Body of pancreas (tissue), 4 donors: ENCODE measurements at regions not wholly inside any gene's neighbourhood (a gene's known extent, or its start where the extent isn't known, plus 50 kb on each side); places are given as distances from the start of the nearest gene placed in this dataset.

Source experiments
- ATAC-seq: fragments of 150-250 bp; one replicate; pipeline ENCODE4 v1.9.1; 2016
- DNase-seq, 4 donors: peaks; one replicate each; pipeline ENCODE4 v3.0.0-alpha.2; 2019
- H3K27ac ChIP-seq, 4 donors: fragments of 200-600 bp; sonication (generic); 1 replicate in 3 of 4; 2 replicates in 1 of 4; pipeline versions ENCODE4 v1.5.1 to v1.6.1; 2016 to 2019; ENCODE audit warnings: mild to moderate bottlenecking in 1 of 4, mixed read lengths in 1 of 4, moderate library complexity in 1 of 4
- H3K27me3 ChIP-seq, 2 donors: fragments of 200-600 bp; sonication (generic); one replicate each; pipeline ENCODE4 v1.6.0; 2016; ENCODE audit warnings: mild to moderate bottlenecking in 1 of 2
- H3K36me3 ChIP-seq, 2 donors: fragments of 200-600 bp; sonication (generic); replicated peaks in 1 of 2; 2 replicates each; pipeline ENCODE4 v1.5.1; 2016; ENCODE audit warnings: low read depth in 2 of 2; ENCODE audit not compliant: insufficient read depth in 1 of 2
- H3K4me1 ChIP-seq: fragments of 200-600 bp; sonication (generic); one replicate; pipeline ENCODE4 v1.6.0; 2016
- H3K4me3 ChIP-seq, 2 donors: fragments of 200-600 bp; sonication (generic); 1 replicate in 1 of 2; 2 replicates in 1 of 2; pipeline ENCODE4 v1.5.1; 2016 to 2019
- H3K9me3 ChIP-seq, 3 donors: fragments of 200-600 bp; sonication (generic); 1 replicate in 2 of 3; 2 replicates in 1 of 3; pipeline ENCODE4 v1.5.1; 2016
- POLR2A ChIP-seq, 3 donors: fragments of 450-650 bp; IDR thresholded peaks; one replicate each; pipeline ENCODE4 v1.6.1; 2016; ENCODE audit warnings: antibody characterized with exemption in 3 of 3, mild to moderate bottlenecking in 2 of 3
- whole genome bisulfite sequencing, 2 donors: methylation state at CpG; one replicate each; pipeline ENCODE4 v1.1.5; 2017; 5-methylcytosine and 5-hydroxymethylcytosine counted together
- intact Hi-C: fragments of 100-400 bp; cut with DNase I; formaldehyde crosslinking; loops from one replicate; pipeline ENCODE4 v1.15.1; 2023
- TF ChIP-seq, protein P1 (sequence below), 7 experiments: fragments of 450-650 bp in 4 of 7; fragments of 200-600 bp in 3 of 7; sonication (generic) in 3 of 7; IDR thresholded peaks; one replicate each; pipeline ENCODE4 v1.5.1; 2016 to 2019; ENCODE audit warnings: antibody characterized with exemption in 7 of 7

DNA sequence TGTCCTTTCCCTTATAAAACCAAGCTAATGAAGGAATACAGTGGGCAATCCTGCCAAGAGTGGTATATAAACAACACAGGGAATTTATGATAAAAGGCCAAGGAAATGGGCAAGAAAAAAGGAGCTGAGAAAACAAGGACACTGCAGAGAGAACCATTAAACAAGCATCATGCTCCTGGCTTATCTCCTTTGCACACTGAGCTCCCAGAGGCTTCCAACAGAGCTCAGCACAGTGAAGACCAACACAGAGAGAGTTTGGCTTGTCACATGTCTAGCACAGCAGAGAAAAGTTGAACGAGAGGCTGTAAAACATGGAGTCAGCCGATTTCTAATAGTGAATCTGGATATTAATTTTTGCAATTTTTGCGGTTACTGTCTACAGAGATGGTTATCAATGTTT lies 68.0 kb upstream of the KLF7 start:
- intact Hi-C loops = no loop called here
- 35 to 46% methylated on average over 3 of the region's 3 CpGs for WGBS, 2 donors
- no peak overlapping the region for H3K4me3 ChIP-seq
- no peaks in the 10 kb centered on the region for H3K4me1 ChIP-seq
- H3K27ac ChIP-seq = no peak overlapping the region
- H3K27me3 ChIP-seq = no peaks in the 10 kb centered on the region
- DNase-seq = no peak
- no peaks in the 10 kb centered on the region for H3K36me3 ChIP-seq
- no peaks in the 10 kb centered on the region for H3K9me3 ChIP-seq
- TF ChIP-seq, protein P1, sequence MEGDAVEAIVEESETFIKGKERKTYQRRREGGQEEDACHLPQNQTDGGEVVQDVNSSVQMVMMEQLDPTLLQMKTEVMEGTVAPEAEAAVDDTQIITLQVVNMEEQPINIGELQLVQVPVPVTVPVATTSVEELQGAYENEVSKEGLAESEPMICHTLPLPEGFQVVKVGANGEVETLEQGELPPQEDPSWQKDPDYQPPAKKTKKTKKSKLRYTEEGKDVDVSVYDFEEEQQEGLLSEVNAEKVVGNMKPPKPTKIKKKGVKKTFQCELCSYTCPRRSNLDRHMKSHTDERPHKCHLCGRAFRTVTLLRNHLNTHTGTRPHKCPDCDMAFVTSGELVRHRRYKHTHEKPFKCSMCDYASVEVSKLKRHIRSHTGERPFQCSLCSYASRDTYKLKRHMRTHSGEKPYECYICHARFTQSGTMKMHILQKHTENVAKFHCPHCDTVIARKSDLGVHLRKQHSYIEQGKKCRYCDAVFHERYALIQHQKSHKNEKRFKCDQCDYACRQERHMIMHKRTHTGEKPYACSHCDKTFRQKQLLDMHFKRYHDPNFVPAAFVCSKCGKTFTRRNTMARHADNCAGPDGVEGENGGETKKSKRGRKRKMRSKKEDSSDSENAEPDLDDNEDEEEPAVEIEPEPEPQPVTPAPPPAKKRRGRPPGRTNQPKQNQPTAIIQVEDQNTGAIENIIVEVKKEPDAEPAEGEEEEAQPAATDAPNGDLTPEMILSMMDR (IDR thresholded peaks at IDR 0.05) = no peak
- no peak for TF ChIP-seq POLR2A (IDR thresholded peaks at IDR 0.05)
- no peak for ATAC-seq

DNA sequence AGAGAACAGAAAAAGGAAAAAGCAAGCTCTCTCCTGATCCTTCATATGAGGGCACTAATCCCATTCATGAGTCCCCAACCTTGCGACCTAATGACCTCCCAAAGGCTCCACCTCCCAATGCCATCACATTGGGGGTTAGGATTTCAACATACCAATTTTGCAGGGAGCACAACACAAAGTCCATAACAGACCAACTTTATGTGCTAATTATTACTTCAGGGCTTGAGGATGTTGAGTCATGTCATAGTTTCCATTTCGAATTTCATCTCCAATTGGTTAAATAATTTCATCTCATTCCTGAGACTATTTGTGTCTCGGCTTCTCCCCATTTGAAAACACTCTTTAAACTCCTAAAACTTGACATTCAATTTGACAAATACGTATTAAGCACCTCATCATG lies 69.9 kb upstream of the KLF7 start:
- intact Hi-C loops = no loop called here
- Histone ChIP-seq H3K27me3 (no peaks in the 10 kb centered on the region), H3K36me3 (no peaks in the 10 kb centered on the region), H3K4me3 (no peak overlapping the region), H3K9me3 (no peaks in the 10 kb centered on the region), H3K4me1 (no peaks in the 10 kb centered on the region), H3K27ac (no peak overlapping the region)
- 59 to 61% methylated on average over 4 of the region's 4 CpGs for whole genome bisulfite sequencing, 2 donors
- no peak for ATAC-seq
- no peak for DNase-seq
- TF ChIP-seq, protein P1 (IDR thresholded peaks at IDR 0.05) = no peak
- no peak for TF ChIP-seq POLR2A (IDR thresholded peaks at IDR 0.05)

DNA sequence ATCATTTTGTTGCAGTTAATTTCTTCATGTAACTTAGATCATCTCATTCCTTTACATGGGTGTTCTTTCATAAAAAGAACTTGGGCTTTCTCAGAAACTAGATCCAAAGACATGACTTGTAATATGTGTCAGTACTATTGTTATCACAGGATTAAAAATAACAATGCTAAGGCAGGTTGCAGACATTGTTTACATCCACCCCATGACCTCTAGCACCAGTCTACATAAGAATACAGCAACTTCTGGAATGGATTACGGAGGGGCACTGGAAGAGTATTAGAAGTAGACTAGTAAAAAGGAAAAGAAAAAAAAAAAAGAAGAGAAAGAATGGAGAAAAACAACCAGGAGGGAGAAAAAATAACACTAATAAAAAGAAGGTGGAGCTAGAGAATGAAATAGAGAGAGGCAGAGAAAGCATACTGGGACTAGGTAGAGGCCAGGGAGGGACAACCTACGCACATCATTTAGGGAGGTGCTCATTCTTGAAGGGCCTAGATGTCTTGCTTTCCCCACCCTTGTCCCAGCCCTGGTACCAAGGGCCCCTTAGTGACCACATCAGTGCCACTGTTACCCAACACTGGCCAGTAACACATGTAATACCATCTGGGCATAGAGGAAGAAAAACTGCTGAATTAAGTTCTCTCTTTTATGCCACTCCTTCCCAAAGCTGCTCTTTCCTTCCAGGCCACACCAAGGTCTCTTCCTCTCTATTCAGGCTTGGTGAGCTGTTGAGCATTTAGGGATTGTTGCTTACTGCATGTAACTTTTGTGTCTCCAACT lies 70.6 kb upstream of the KLF7 start:
- no peak for ATAC-seq
- WGBS, 2 donors = 78 to 90% methylated on average over 2 of the region's 2 CpGs
- intact Hi-C loops = no loop called here
- no peaks in the 10 kb centered on the region for H3K4me1 ChIP-seq
- H3K9me3 ChIP-seq = no peaks in the 10 kb centered on the region
- peak overlapping the region in 1 of 4 donors; percentile 28 for H3K27ac ChIP-seq
- no peaks in the 10 kb centered on the region for H3K36me3 ChIP-seq
- H3K4me3 ChIP-seq = no peak overlapping the region
- peak in 1 of 4 donors; percentile 56 for DNase-seq
- no peaks in the 10 kb centered on the region for H3K27me3 ChIP-seq
- TF ChIP-seq, protein P1 (IDR thresholded peaks at IDR 0.05) = no peak
- TF ChIP-seq POLR2A (IDR thresholded peaks at IDR 0.05) = no peak

DNA sequence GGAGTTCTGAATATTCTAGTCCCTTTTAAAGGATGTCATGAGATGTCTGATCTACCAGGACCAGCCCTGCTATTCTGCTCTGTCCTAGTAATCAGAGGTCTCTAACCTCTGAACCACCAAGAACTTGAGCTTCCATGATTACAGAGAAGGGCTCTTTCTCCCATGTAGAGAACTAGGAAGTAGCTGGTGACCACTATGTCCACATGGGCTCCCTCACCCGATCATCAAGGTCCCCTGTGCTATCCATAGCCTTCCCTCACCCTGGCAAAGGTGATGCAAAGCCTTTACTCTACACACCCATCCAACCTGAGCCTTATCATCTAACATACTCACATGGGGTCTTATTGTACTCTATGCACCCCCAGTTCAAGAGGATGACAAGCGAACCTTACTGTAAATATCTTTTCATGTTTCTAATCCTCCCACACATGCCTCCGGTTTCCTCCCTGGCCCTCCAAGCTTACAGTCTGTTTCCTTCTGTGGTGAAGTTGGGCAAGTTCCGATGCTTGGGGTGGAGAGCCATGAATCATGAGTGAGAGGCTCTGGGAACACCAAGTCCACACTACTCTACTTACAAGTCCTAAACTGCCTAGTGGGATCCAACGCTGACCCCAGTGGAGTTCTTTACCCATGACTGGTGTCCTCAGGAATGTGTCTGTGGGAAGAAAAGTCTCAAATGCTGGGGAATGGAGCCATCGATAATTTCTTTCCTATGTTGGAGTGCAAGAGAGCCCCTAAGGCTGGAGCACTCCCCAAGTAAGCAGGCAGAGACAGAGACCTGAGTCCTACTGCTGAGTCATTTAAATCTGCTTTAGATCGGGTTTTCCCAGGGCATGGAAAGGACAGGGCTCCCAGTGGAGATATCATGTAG lies 73.3 kb upstream of the KLF7 start:
- ATAC-seq = peak; percentile 69
- Histone ChIP-seq H3K4me3 (no peak overlapping the region), H3K4me1 (no peaks in the 10 kb centered on the region), H3K27ac (peak overlapping the region in 1 of 4 donors; percentile 40), H3K27me3 (no peaks in the 10 kb centered on the region), H3K36me3 (no peaks in the 10 kb centered on the region), H3K9me3 (no peaks in the 10 kb centered on the region)
- TF ChIP-seq POLR2A (IDR thresholded peaks at IDR 0.05) = peak in 1 of 3 donors; percentile 9
- TF ChIP-seq, protein P1 (IDR thresholded peaks at IDR 0.05) = no peak
- DNase-seq = peak in 3 of 4 donors; percentile 25 to 76 (median 27)
- intact Hi-C loops = no loop called here
- WGBS, 2 donors = 61 to 76% methylated on average over 7 of the region's 7 CpGs
